ENCODE measurements at regions not wholly inside any gene's neighbourhood (a gene's known extent, or its start where the extent isn't known, plus 50 kb on each side); places are given as distances from the start of the nearest gene placed in this dataset.

DNA sequence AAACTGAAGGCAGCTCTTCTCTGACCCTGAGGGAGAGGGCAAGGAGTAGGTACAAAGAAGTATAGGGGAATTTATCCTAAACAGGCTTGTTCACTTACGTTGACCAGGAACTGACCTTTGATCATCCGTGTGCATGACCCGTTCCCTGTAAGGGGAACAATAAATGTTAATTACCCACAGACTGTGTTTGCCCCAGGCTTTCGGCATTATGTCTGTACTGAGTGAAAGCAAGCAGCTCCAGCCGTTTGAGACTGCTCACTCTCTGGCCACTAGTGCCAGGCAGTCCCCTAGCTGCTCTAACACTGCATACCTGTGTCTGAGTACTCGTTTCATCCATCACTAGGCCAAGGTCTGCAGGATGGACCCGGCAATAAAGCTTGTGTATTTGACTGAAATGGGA, 1365.3 kb downstream of the NCAM2 start:
- no peaks in the 10 kb centered on the region for H3K9me3 ChIP-seq
- CTCF ChIA-PET: no interaction called here
- DNase-seq (ENCODE audit: low read depth in 1 of 2, low spot score in 1 of 2) (no peak), ATAC-seq (no peak), FAIRE-seq (no peak)
- H3K4me1 ChIP-seq: no peaks in the 10 kb centered on the region
- WGBS (ENCODE audit: missing lambda C conversion rate): 8% methylated on average over 7 of the region's 7 CpGs
- H3K4me2 ChIP-seq: no peak overlapping the region
- POLR2A ChIA-PET: no interaction called here
- no peak overlapping the region for H3K4me3 ChIP-seq
- TF ChIP-seq, protein P1, sequence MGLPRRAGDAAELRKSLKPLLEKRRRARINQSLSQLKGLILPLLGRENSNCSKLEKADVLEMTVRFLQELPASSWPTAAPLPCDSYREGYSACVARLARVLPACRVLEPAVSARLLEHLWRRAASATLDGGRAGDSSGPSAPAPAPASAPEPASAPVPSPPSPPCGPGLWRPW (IDR thresholded peaks at IDR 0.05): no peak
- TF ChIP-seq SMC3 (IDR thresholded peaks at IDR 0.05): no peak
- TF ChIP-seq NPAS2 (CRISPR knock-in tag; IDR thresholded peaks at IDR 0.05; ENCODE audit: borderline replicate concordance): no peak
- no peak for TF ChIP-seq POLR2AphosphoS2 (conservative IDR thresholded peaks at IDR 0.05; ENCODE audit: low read length)
- TF ChIP-seq JUNB (IDR thresholded peaks at IDR 0.05): no peak
- no peak for TF ChIP-seq RAD21 (conservative IDR thresholded peaks at IDR 0.05 in 1 of 2, IDR thresholded peaks at IDR 0.05 in 1 of 2)
- no peak for TF ChIP-seq HOXA7 (CRISPR knock-in tag; IDR thresholded peaks at IDR 0.05)
- TF ChIP-seq TP53 (CRISPR knock-in tag; IDR thresholded peaks at IDR 0.05): no peak
- TF ChIP-seq NR3C1 (IDR thresholded peaks at IDR 0.05): no peak
- no peak for TF ChIP-seq ZFP36 (IDR thresholded peaks at IDR 0.05; ENCODE audit: borderline replicate concordance, partially characterized antibody)
- TF ChIP-seq FOSL2 (IDR thresholded peaks at IDR 0.05): no peak
- TF ChIP-seq FOSL2 (CRISPR knock-in tag; IDR thresholded peaks at IDR 0.05): no peak
- TF ChIP-seq ZC3H11A (IDR thresholded peaks at IDR 0.05): no peak
- TF ChIP-seq GATA3 (IDR thresholded peaks at IDR 0.05; ENCODE audit: borderline replicate concordance): no peak
- no peak for TF ChIP-seq KDM1A (IDR thresholded peaks at IDR 0.05; ENCODE audit: low read depth)
- no peak for TF ChIP-seq NFE2L2 (conservative IDR thresholded peaks at IDR 0.05; ENCODE audit: low read length)
- H3K27ac ChIP-seq: no peak overlapping the region

DNA sequence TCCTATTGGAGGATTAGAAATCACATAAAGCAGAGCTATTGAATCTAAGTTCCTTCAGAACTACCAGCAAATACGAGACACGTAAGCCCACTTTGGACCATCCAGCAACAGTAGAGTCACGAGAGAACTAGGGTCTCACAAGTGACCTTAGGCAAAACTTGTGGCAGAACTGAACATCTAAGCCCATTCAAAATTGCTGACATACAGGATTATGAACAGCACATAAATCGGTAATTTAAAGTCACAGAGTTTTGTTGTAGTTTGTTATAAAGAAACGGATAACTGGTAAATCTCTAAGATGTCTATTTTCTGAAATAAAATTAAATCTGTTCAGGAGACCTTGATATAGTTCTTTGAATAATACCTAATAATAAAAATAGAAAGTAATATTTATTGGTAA, 1366.0 kb downstream of the NCAM2 start:
- Histone ChIP-seq H3K4me3 (no peak overlapping the region), H3K27ac (no peak overlapping the region), H3K4me2 (no peak overlapping the region), H3K9me3 (no peaks in the 10 kb centered on the region), H3K4me1 (no peaks in the 10 kb centered on the region)
- ChIA-PET CTCF (no interaction called here), POLR2A (no interaction called here)
- FAIRE-seq: no peak
- WGBS (ENCODE audit: missing lambda C conversion rate): 5% methylated on average over 5 of the region's 5 CpGs
- ATAC-seq: no peak
- TF ChIP-seq MAFK (IDR thresholded peaks at IDR 0.05; ENCODE audit: partially characterized antibody): peak; percentile 52
- TF ChIP-seq CEBPB (IDR thresholded peaks at IDR 0.05): no peak
- DNase-seq (ENCODE audit: low read depth in 1 of 2, low spot score in 1 of 2): no peak

DNA sequence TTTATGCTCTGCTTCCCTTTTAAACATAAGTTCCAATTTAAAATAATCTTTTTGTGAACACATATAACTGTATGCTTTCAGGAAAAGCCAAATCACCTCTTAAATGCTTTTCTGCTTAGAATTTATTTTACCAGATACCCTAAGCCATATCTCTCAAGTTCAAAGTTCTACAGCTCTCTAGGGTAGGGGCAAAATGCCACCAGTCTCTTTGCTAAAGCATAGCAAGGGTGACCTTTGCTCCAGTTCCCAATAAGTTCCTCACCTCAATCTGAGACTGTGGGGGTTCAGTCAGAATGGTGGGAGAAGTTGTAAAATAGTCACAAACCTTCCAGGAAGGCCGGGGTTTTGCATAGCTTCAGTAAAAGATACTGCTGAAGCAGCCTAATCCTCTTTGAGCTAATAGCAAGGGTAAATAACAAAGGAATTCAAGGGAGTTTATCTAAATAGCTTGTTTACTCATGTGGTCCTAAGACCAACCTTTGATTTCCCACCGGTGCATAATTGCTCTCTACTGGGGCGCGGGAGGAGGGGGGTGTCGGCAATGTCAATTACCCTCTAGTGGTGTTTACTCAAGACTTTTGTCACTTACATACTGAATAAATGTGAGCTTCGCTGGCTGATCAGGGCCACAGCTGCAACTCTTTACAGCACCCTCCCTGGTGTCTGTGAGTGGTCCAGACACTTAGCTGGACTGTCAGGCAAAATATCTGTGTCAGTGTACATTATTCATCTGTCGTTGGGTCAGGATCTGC, 1376.2 kb downstream of the NCAM2 start:
- H3K4me3 ChIP-seq: no peak overlapping the region
- DNase-seq (ENCODE audit: low read depth in 1 of 2, low spot score in 1 of 2) (no peak), FAIRE-seq (no peak), ATAC-seq (no peak)
- CTCF ChIA-PET: no interaction called here
- TF ChIP-seq SMC3 (IDR thresholded peaks at IDR 0.05) (no peak), CHD4 (IDR thresholded peaks at IDR 0.05; ENCODE audit: borderline replicate concordance) (no peak), GATA3 (IDR thresholded peaks at IDR 0.05; ENCODE audit: borderline replicate concordance) (no peak), RNF2 (IDR thresholded peaks at IDR 0.05; ENCODE audit: borderline replicate concordance, low read depth) (no peak), CTCF (IDR thresholded peaks at IDR 0.05) (no peak), JUNB (IDR thresholded peaks at IDR 0.05) (no peak), MAZ (IDR thresholded peaks at IDR 0.05; ENCODE audit: borderline replicate concordance, low read depth, low read length) (no peak), ELK1 (IDR thresholded peaks at IDR 0.05; ENCODE audit: low read depth, low read length) (no peak), CBX8 (IDR thresholded peaks at IDR 0.05) (no peak), ZC3H11A (IDR thresholded peaks at IDR 0.05) (no peak), FOSB (CRISPR knock-in tag; IDR thresholded peaks at IDR 0.05) (no peak)
- TF ChIP-seq, protein P2, sequence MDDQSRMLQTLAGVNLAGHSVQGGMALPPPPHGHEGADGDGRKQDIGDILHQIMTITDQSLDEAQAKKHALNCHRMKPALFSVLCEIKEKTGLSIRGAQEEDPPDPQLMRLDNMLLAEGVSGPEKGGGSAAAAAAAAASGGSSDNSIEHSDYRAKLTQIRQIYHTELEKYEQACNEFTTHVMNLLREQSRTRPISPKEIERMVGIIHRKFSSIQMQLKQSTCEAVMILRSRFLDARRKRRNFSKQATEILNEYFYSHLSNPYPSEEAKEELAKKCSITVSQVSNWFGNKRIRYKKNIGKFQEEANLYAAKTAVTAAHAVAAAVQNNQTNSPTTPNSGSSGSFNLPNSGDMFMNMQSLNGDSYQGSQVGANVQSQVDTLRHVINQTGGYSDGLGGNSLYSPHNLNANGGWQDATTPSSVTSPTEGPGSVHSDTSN (IDR thresholded peaks at IDR 0.05): no peak
- TF ChIP-seq, protein P3, sequence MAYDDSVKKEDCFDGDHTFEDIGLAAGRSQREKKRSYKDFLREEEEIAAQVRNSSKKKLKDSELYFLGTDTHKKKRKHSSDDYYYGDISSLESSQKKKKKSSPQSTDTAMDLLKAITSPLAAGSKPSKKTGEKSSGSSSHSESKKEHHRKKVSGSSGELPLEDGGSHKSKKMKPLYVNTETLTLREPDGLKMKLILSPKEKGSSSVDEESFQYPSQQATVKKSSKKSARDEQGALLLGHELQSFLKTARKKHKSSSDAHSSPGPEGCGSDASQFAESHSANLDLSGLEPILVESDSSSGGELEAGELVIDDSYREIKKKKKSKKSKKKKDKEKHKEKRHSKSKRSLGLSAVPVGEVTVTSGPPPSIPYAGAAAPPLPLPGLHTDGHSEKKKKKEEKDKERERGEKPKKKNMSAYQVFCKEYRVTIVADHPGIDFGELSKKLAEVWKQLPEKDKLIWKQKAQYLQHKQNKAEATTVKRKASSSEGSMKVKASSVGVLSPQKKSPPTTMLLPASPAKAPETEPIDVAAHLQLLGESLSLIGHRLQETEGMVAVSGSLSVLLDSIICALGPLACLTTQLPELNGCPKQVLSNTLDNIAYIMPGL (CRISPR knock-in tag; IDR thresholded peaks at IDR 0.05; ENCODE audit: borderline replicate concordance): no peak
- TF ChIP-seq, protein P4, sequence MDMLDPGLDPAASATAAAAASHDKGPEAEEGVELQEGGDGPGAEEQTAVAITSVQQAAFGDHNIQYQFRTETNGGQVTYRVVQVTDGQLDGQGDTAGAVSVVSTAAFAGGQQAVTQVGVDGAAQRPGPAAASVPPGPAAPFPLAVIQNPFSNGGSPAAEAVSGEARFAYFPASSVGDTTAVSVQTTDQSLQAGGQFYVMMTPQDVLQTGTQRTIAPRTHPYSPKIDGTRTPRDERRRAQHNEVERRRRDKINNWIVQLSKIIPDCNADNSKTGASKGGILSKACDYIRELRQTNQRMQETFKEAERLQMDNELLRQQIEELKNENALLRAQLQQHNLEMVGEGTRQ (IDR thresholded peaks at IDR 0.05): no peak
- no peak overlapping the region for H3K4me2 ChIP-seq
- POLR2A ChIA-PET: no interaction called here
- 0% methylated on average over 7 of the region's 7 CpGs for WGBS (ENCODE audit: missing lambda C conversion rate)
- H3K27ac ChIP-seq: no peak overlapping the region
- H3K9me3 ChIP-seq: no peaks in the 10 kb centered on the region
- no peaks in the 10 kb centered on the region for H3K4me1 ChIP-seq
